Vagina (tissue), 2 donors: ENCODE measurements at regions not wholly inside any gene's neighbourhood (a gene's known extent, or its start where the extent isn't known, plus 50 kb on each side); places are given as distances from the start of the nearest gene placed in this dataset.

Source experiments
- POLR2AphosphoS5 ChIP-seq, 2 donors: sonication (generic); formaldehyde crosslinking; IDR thresholded peaks; one replicate each; pipeline ENCODE4 v1.9.0; 2017; ENCODE audit warnings: antibody characterized with exemption in 2 of 2, mild to moderate bottlenecking in 2 of 2, low read depth in 1 of 2; ENCODE audit not compliant: insufficient read depth in 1 of 2
- TF ChIP-seq, protein P1 (sequence below), 3 experiments: fragments of 450-650 bp in 2 of 3; fragments of 200-600 bp in 1 of 3; sonication (generic) in 1 of 3; IDR thresholded peaks; one replicate each; pipeline ENCODE4 v1.5.1; 2017 to 2019; ENCODE audit warnings: antibody characterized with exemption in 3 of 3, mild to moderate bottlenecking in 2 of 3, moderate library complexity in 2 of 3

DNA sequence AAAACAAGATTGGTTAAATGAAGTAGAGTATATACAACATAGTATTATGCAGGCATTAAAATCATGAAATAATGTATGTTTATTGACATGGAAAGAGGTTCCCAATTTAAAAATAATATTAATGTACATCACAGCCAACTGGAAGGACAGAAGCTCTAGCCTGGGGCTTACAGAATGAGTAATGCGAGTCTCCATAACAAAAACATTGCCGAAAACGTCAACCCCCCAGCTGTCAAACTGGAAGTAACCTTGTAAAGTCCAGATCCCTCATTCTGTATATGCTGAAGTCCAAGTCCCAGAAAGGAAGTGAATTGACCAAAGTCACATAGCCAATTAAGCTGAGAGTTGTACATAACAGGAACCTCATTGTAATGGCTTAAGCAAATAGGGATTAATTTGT, 128.7 kb upstream of the ECI2 start:
- no peak for TF ChIP-seq POLR2AphosphoS5 (IDR thresholded peaks at IDR 0.05; ENCODE audit: insufficient read depth in 1 of 2, low read depth in 1 of 2)
- TF ChIP-seq, protein P1, sequence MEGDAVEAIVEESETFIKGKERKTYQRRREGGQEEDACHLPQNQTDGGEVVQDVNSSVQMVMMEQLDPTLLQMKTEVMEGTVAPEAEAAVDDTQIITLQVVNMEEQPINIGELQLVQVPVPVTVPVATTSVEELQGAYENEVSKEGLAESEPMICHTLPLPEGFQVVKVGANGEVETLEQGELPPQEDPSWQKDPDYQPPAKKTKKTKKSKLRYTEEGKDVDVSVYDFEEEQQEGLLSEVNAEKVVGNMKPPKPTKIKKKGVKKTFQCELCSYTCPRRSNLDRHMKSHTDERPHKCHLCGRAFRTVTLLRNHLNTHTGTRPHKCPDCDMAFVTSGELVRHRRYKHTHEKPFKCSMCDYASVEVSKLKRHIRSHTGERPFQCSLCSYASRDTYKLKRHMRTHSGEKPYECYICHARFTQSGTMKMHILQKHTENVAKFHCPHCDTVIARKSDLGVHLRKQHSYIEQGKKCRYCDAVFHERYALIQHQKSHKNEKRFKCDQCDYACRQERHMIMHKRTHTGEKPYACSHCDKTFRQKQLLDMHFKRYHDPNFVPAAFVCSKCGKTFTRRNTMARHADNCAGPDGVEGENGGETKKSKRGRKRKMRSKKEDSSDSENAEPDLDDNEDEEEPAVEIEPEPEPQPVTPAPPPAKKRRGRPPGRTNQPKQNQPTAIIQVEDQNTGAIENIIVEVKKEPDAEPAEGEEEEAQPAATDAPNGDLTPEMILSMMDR (IDR thresholded peaks at IDR 0.05) = no peak
